Astrocyte (in vitro differentiated cells and primary cell): ENCODE measurements at regions not wholly inside any gene's neighbourhood (a gene's known extent, or its start where the extent isn't known, plus 50 kb on each side); places are given as distances from the start of the nearest gene placed in this dataset.

Source experiments
- DNase-seq: peaks from one replicate; pipeline ENCODE4 v3.0.0-alpha.2; 2010; ENCODE audit warnings: low read depth
- FAIRE-seq: peaks from 2 replicates; lab custom pipeline; 2011; peaks lifted over from hg19 to GRCh38; lab: Jason Lieb, UNC
- H2AFZ ChIP-seq: 2 replicates; pipeline ENCODE4 v1.6.0; 2012; ENCODE audit warnings: low read depth, low read length, inconsistent platforms
- H3K27ac ChIP-seq: 2 replicates; pipeline ENCODE4 v1.5.1; 2011; ENCODE audit warnings: low read depth, low read length, inconsistent platforms
- H3K27me3 ChIP-seq: 2 replicates; pipeline ENCODE4 v1.6.0; 2011; ENCODE audit warnings: low read length, inconsistent platforms; ENCODE audit not compliant: insufficient read depth
- H3K36me3 ChIP-seq: 2 replicates; pipeline ENCODE4 v1.5.1; 2011; ENCODE audit warnings: low read length, inconsistent platforms; ENCODE audit not compliant: insufficient read depth
- H3K4me1 ChIP-seq: 2 replicates; pipeline ENCODE4 v1.5.1; 2011; ENCODE audit warnings: low read length, inconsistent platforms; ENCODE audit not compliant: insufficient read depth
- H3K4me2 ChIP-seq: 2 replicates; pipeline ENCODE4 v1.6.0; 2012; ENCODE audit warnings: low read length, inconsistent platforms
- H3K4me3 ChIP-seq: 2 replicates; pipeline ENCODE4 v1.5.1; 2011; ENCODE audit warnings: low read depth, mild to moderate bottlenecking, low read length, inconsistent platforms; ENCODE audit not compliant: insufficient read depth
- H3K79me2 ChIP-seq: 2 replicates; pipeline ENCODE4 v1.6.0; 2012; ENCODE audit warnings: mild to moderate bottlenecking, low read length, inconsistent platforms; ENCODE audit not compliant: insufficient read depth
- H3K9ac ChIP-seq: 2 replicates; pipeline ENCODE4 v1.6.0; 2012; ENCODE audit warnings: mild to moderate bottlenecking, low read length, inconsistent platforms
- H3K9me3 ChIP-seq: 2 replicates; pipeline ENCODE4 v1.5.1; 2012; ENCODE audit warnings: low read depth, mild to moderate bottlenecking, low read length, inconsistent platforms; ENCODE audit not compliant: insufficient read depth
- H4K20me1 ChIP-seq: 2 replicates; pipeline ENCODE4 v1.6.0; 2012; ENCODE audit warnings: low read length, inconsistent platforms; ENCODE audit not compliant: insufficient read depth
- H3K27ac Mint-ChIP-seq: one replicate; pipeline ENCODE4 v1.8.0; 2021; ENCODE audit warnings: mild to moderate bottlenecking, mixed read lengths; ENCODE audit not compliant: unreplicated experiment
- H3K27me3 Mint-ChIP-seq: one replicate; pipeline ENCODE4 v1.8.0; 2021; ENCODE audit warnings: low read depth, mixed read lengths; ENCODE audit not compliant: unreplicated experiment
- H3K36me3 Mint-ChIP-seq: one replicate; pipeline ENCODE4 v1.8.0; 2021; ENCODE audit warnings: low read depth, mixed read lengths; ENCODE audit not compliant: unreplicated experiment
- H3K4me1 Mint-ChIP-seq: one replicate; pipeline ENCODE4 v1.8.0; 2021; ENCODE audit warnings: low read depth, mixed read lengths; ENCODE audit not compliant: unreplicated experiment
- H3K4me3 Mint-ChIP-seq: one replicate; pipeline ENCODE4 v1.8.0; 2021; ENCODE audit warnings: mild to moderate bottlenecking, moderate library complexity, mixed read lengths; ENCODE audit not compliant: unreplicated experiment
- H3K9me3 Mint-ChIP-seq: one replicate; pipeline ENCODE4 v1.8.0; 2021; ENCODE audit warnings: mild to moderate bottlenecking, mixed read lengths; ENCODE audit not compliant: unreplicated experiment
- CTCF ChIP-seq: IDR thresholded peaks from 2 replicates; pipeline ENCODE4 v1.5.1; 2011; ENCODE audit warnings: low read depth, mild to moderate bottlenecking, inconsistent platforms, low read length, moderate library complexity; ENCODE audit not compliant: insufficient read depth
- EZH2 ChIP-seq: IDR thresholded peaks from 2 replicates; pipeline ENCODE4 v1.6.1; 2012; ENCODE audit warnings: mild to moderate bottlenecking, low read length, inconsistent platforms; ENCODE audit not compliant: insufficient read depth

GRCh38 chr20:63089051-63089907 is 82.5 kb upstream of the BHLHE23 start:
- no peaks in the 10 kb centered on the region for H3K36me3 Mint-ChIP-seq
- no peak overlapping the region for H3K4me3 ChIP-seq

GRCh38 chr20:63087872-63088680 is 81.3 kb upstream of the BHLHE23 start:
- H3K27ac ChIP-seq: no peak overlapping the region
- H3K9ac ChIP-seq: no peak overlapping the region
- H3K4me2 ChIP-seq: no peak overlapping the region
- no peaks in the 10 kb centered on the region for H4K20me1 ChIP-seq
- H3K27ac Mint-ChIP-seq: no peak overlapping the region
- DNase-seq: no peak
- no peaks in the 10 kb centered on the region for H3K36me3 Mint-ChIP-seq
- no peak overlapping the region for H3K4me3 Mint-ChIP-seq
- TF ChIP-seq EZH2: no peak
- no peak for TF ChIP-seq CTCF
- H3K4me1 ChIP-seq: no peaks in the 10 kb centered on the region
- no peak for FAIRE-seq
- no peaks in the 10 kb centered on the region for H3K9me3 ChIP-seq
- H2AFZ ChIP-seq: no peak overlapping the region
- peaks cover 8% of the 10 kb centered on the region for H3K27me3 ChIP-seq
- peaks cover 58% of the 10 kb centered on the region for H3K27me3 Mint-ChIP-seq
- no peaks in the 10 kb centered on the region for H3K36me3 ChIP-seq
- no peaks in the 10 kb centered on the region for H3K4me1 Mint-ChIP-seq
- no peaks in the 10 kb centered on the region for H3K9me3 Mint-ChIP-seq
- H3K4me3 ChIP-seq: no peak overlapping the region
- H3K79me2 ChIP-seq: no peaks in the 10 kb centered on the region

More at GRCh38 chr20:63089051-63089907, 82.5 kb upstream of the BHLHE23 start:
- TF ChIP-seq EZH2 (no peak), CTCF (no peak)
- no peak overlapping the region for H3K4me2 ChIP-seq
- Mint-ChIP-seq H3K27ac (no peak overlapping the region), H3K4me1 (no peaks in the 10 kb centered on the region), H3K27me3 (peaks cover 58% of the 10 kb centered on the region), H3K4me3 (no peak overlapping the region), H3K9me3 (no peaks in the 10 kb centered on the region)
- H3K9ac ChIP-seq: no peak overlapping the region
- no peak for DNase-seq
- H2AFZ ChIP-seq: no peak overlapping the region
- H3K36me3 ChIP-seq: no peaks in the 10 kb centered on the region
- no peak overlapping the region for H3K27ac ChIP-seq
- H3K4me1 ChIP-seq: no peaks in the 10 kb centered on the region
- FAIRE-seq: no peak
- H3K9me3 ChIP-seq: no peaks in the 10 kb centered on the region
- H3K27me3 ChIP-seq: peaks cover 8% of the 10 kb centered on the region
- no peaks in the 10 kb centered on the region for H4K20me1 ChIP-seq
- no peaks in the 10 kb centered on the region for H3K79me2 ChIP-seq
